ENCODE measurements at regions not wholly inside any gene's neighbourhood (a gene's known extent, or its start where the extent isn't known, plus 50 kb on each side); places are given as distances from the start of the nearest gene placed in this dataset.

- TF ChIP-seq CTCF (conservative IDR thresholded peaks at IDR 0.05; ENCODE audit: control insufficient read depth, insufficient read depth, low read depth, low read length): no peak
- no peak for DNase-seq (ENCODE audit: low read depth)
- no peak overlapping the region for H3K4me3 ChIP-seq (ENCODE audit: control insufficient read depth, low read depth, low read length)
These were observed 75.7 kb downstream of the C3orf38 start for GRCh38 chr3:88225326-88226008.

DNA sequence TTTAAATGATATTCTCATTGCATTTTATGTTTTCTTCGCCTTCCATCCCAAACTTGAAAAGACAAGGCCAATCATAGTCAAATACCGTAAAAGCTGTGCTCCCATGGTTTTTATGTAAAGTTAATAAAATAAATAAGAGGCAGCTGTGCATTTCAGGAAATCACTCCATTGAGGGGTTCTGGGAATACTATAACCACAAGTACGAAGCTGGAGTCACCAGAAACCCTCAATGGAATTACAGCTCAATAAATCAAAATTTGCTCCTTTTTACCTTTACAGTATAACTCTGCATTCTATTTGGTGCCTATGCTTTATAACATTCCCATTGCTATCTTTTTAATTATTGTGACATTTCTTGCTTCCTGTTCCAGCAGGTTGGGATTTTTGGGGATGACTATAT lies 77.2 kb downstream of the C3orf38 start:
- no peak overlapping the region for H3K4me3 ChIP-seq (ENCODE audit: control insufficient read depth, low read depth, low read length)
- TF ChIP-seq CTCF (conservative IDR thresholded peaks at IDR 0.05; ENCODE audit: control insufficient read depth, insufficient read depth, low read depth, low read length): no peak
- DNase-seq (ENCODE audit: low read depth): no peak

DNA sequence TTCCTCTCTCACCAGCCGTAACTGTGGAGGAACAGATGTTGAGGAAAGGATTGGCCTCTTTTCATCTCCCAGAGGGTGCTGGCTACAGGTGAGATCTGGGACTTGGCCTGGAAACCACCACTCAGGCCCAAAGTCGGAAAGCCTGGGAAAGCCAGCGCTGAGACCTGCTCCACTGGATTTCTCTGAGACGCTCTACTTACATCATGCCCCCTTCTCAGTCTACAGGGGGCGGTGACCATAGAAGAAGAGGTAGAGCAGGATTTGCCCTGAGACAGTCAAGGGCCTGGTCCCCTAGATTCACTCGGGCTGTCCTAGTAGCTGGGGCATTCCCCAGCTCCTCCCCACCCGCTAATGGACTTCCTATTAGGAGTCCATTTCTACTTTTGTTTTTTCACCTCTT lies 80.9 kb downstream of the C3orf38 start:
- no peak for TF ChIP-seq CTCF (conservative IDR thresholded peaks at IDR 0.05; ENCODE audit: control insufficient read depth, insufficient read depth, low read depth, low read length)
- no peak for DNase-seq (ENCODE audit: low read depth)
- H3K4me3 ChIP-seq (ENCODE audit: control insufficient read depth, low read depth, low read length): no peak overlapping the region

GRCh38 chr3:88231207-88231606 lies 81.4 kb downstream of the C3orf38 start:
- no peak overlapping the region for H3K4me3 ChIP-seq (ENCODE audit: control insufficient read depth, low read depth, low read length)
- TF ChIP-seq CTCF (conservative IDR thresholded peaks at IDR 0.05; ENCODE audit: control insufficient read depth, insufficient read depth, low read depth, low read length): no peak
- DNase-seq (ENCODE audit: low read depth): no peak

DNA sequence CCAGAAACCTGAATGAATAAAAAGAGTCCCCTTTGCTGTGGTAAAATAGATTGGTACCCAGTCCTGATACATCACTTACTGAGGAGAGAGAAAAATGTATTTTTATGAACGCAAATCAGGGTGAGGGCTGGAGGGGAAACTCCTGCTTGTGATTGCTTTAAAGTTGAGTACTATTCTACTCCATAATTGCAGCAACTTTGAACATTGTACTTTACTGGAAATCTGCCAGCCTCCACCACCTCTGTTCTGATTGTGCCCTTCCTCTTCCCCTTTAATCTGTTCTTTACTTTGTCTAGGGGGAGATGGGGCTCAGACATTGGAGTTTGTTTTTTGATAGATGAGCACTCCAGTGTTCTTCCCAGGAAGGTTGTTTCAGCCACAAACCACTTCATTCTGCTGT lies 81.9 kb downstream of the C3orf38 start:
- no peak for DNase-seq (ENCODE audit: low read depth)
- no peak overlapping the region for H3K4me3 ChIP-seq (ENCODE audit: control insufficient read depth, low read depth, low read length)
- TF ChIP-seq CTCF (conservative IDR thresholded peaks at IDR 0.05; ENCODE audit: control insufficient read depth, insufficient read depth, low read depth, low read length): no peak

DNA sequence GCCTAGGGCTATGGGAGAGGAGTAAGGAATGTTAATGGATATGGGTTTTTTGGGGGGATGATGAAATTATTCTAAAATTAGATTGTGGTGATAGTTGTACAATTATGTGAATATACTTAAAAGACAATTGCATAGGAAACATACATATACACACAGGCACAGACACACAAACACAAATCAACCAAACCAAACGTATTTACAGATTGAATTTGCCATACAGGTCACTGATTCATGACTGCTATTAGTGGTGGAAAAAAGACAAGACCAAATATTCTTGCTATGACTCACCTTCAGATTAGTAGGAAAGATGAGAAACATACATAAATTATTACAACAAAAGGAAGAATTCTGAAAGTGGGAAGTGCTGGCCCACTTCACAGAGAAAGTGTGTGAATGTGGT lies 85.3 kb downstream of the C3orf38 start:
- TF ChIP-seq CTCF (conservative IDR thresholded peaks at IDR 0.05; ENCODE audit: control insufficient read depth, insufficient read depth, low read depth, low read length): no peak
- no peak overlapping the region for H3K4me3 ChIP-seq (ENCODE audit: control insufficient read depth, low read depth, low read length)
- peak; percentile 1 for DNase-seq (ENCODE audit: low read depth)

GRCh38 chr3:88239870-88240269 lies 90.1 kb downstream of the C3orf38 start:
- DNase-seq (ENCODE audit: low read depth): no peak
- no peak for TF ChIP-seq CTCF (conservative IDR thresholded peaks at IDR 0.05; ENCODE audit: control insufficient read depth, insufficient read depth, low read depth, low read length)
- H3K4me3 ChIP-seq (ENCODE audit: control insufficient read depth, low read depth, low read length): no peak overlapping the region

Measured in fibroblast of mammary gland (primary cell).